ENCODE measurements at regions not wholly inside any gene's neighbourhood (a gene's known extent, or its start where the extent isn't known, plus 50 kb on each side); places are given as distances from the start of the nearest gene placed in this dataset.
A peak's percentile ranks its signal among the peaks of the same experiment; 100 is the strongest.
"Not testable (repeated sequence)": the region's sequence is repeated elsewhere in the genome, so short reads cannot be mapped to it uniquely, and the experiment has no call there.

- no peak for DNase-seq
- peaks cover 8% of the 10 kb centered on the region for H3K27me3 Mint-ChIP-seq
- H3K9me3 Mint-ChIP-seq, result peaks cover 0 to 15% of the 10 kb centered on the region in 2 donors
- H3K27ac Mint-ChIP-seq, result no peak overlapping the region
- H3K4me1 Mint-ChIP-seq, result no peaks in the 10 kb centered on the region
- no peak for ATAC-seq
- no peak overlapping the region for H3K4me3 Mint-ChIP-seq
Observed at GRCh38 chr20:6698723-6699122, 68.8 kb upstream of the BMP2 start.

GRCh38 chr20:6698056-6698455, 69.4 kb upstream of the BMP2 start:
- ATAC-seq (no peak), DNase-seq (no peak)
- Mint-ChIP-seq H3K4me1 (no peaks in the 10 kb centered on the region), H3K27ac (no peak overlapping the region), H3K27me3 (peaks cover 8% of the 10 kb centered on the region), H3K9me3 (peaks cover 0 to 15% of the 10 kb centered on the region in 2 donors), H3K4me3 (no peak overlapping the region)

GRCh38 chr20:6697228-6697972, 70.1 kb upstream of the BMP2 start:
- DNase-seq (no peak), ATAC-seq (no peak)
- Mint-ChIP-seq H3K4me3 (no peak overlapping the region), H3K27ac (peak overlapping the region in 1 of 2 donors; percentile 72), H3K27me3 (peaks cover 8% of the 10 kb centered on the region), H3K4me1 (no peaks in the 10 kb centered on the region), H3K9me3 (peaks cover 0 to 15% of the 10 kb centered on the region in 2 donors)

GRCh38 chr20:6696001-6696400, 71.5 kb upstream of the BMP2 start:
- DNase-seq, result no peak
- no peak overlapping the region for H3K4me3 Mint-ChIP-seq
- peaks cover 0 to 28% of the 10 kb centered on the region in 2 donors for H3K9me3 Mint-ChIP-seq
- no peak overlapping the region for H3K27ac Mint-ChIP-seq
- no peak for ATAC-seq
- H3K27me3 Mint-ChIP-seq, result peaks cover 7% of the 10 kb centered on the region
- H3K4me1 Mint-ChIP-seq, result no peaks in the 10 kb centered on the region

- not testable (repeated sequence) for H3K4me3 Mint-ChIP-seq, DNase-seq, H3K27ac Mint-ChIP-seq, ATAC-seq, H3K27me3 Mint-ChIP-seq, H3K4me1 Mint-ChIP-seq
- H3K9me3 Mint-ChIP-seq, result peaks cover 0 to 31% of the 10 kb centered on the region in 2 donors
Observed at GRCh38 chr20:6693808-6694198, 73.7 kb upstream of the BMP2 start.

- Mint-ChIP-seq H3K27ac (no peak overlapping the region), H3K9me3 (peaks cover 0 to 32% of the 10 kb centered on the region in 2 donors), H3K4me1 (no peaks in the 10 kb centered on the region), H3K4me3 (no peak overlapping the region), H3K27me3 (no peaks in the 10 kb centered on the region)
- DNase-seq (no peak), ATAC-seq (no peak)
Observed at GRCh38 chr20:6693178-6693807, 74.2 kb upstream of the BMP2 start.

GRCh38 chr20:6692566-6693173, 74.8 kb upstream of the BMP2 start:
- DNase-seq, result no peak
- peaks cover 0 to 38% of the 10 kb centered on the region in 2 donors for H3K9me3 Mint-ChIP-seq
- no peak for ATAC-seq
- no peaks in the 10 kb centered on the region for H3K27me3 Mint-ChIP-seq
- H3K4me3 Mint-ChIP-seq, result no peak overlapping the region
- H3K27ac Mint-ChIP-seq, result no peak overlapping the region
- H3K4me1 Mint-ChIP-seq, result no peaks in the 10 kb centered on the region

GRCh38 chr20:6691516-6691915, 76.0 kb upstream of the BMP2 start:
- no peak overlapping the region for H3K27ac Mint-ChIP-seq
- H3K27me3 Mint-ChIP-seq, result no peaks in the 10 kb centered on the region
- no peak overlapping the region for H3K4me3 Mint-ChIP-seq
- ATAC-seq (no peak), DNase-seq (no peak)
- no peaks in the 10 kb centered on the region for H3K4me1 Mint-ChIP-seq
- peaks cover 0 to 34% of the 10 kb centered on the region in 2 donors for H3K9me3 Mint-ChIP-seq

- no peak overlapping the region for H3K4me3 Mint-ChIP-seq
- H3K27me3 Mint-ChIP-seq, result no peaks in the 10 kb centered on the region
- ATAC-seq (no peak), DNase-seq (no peak)
- no peaks in the 10 kb centered on the region for H3K4me1 Mint-ChIP-seq
- no peak overlapping the region for H3K27ac Mint-ChIP-seq
- H3K9me3 Mint-ChIP-seq, result peaks cover 0 to 24% of the 10 kb centered on the region in 2 donors
Observed at GRCh38 chr20:6689339-6689973, 78.0 kb upstream of the BMP2 start.

GRCh38 chr20:6686171-6686570, 81.3 kb upstream of the BMP2 start:
- no peak overlapping the region for H3K27ac Mint-ChIP-seq
- H3K9me3 Mint-ChIP-seq, result peaks cover 3 to 13% of the 10 kb centered on the region in 2 donors
- DNase-seq (no peak), ATAC-seq (no peak)
- H3K4me3 Mint-ChIP-seq, result no peak overlapping the region
- no peaks in the 10 kb centered on the region for H3K27me3 Mint-ChIP-seq
- no peaks in the 10 kb centered on the region for H3K4me1 Mint-ChIP-seq

GRCh38 chr20:6685626-6686025, 81.9 kb upstream of the BMP2 start:
- Mint-ChIP-seq H3K27me3 (no peaks in the 10 kb centered on the region), H3K4me3 (no peak overlapping the region), H3K27ac (no peak overlapping the region), H3K4me1 (no peaks in the 10 kb centered on the region), H3K9me3 (peaks cover 4 to 9% of the 10 kb centered on the region in 2 donors)
- ATAC-seq (no peak), DNase-seq (no peak)

- DNase-seq (no peak), ATAC-seq (no peak)
- Mint-ChIP-seq H3K27me3 (no peaks in the 10 kb centered on the region), H3K9me3 (peaks cover 4 to 13% of the 10 kb centered on the region in 2 donors), H3K4me3 (no peak overlapping the region), H3K27ac (no peak overlapping the region), H3K4me1 (no peaks in the 10 kb centered on the region)
Observed at GRCh38 chr20:6685181-6685582, 82.3 kb upstream of the BMP2 start.

- no peak overlapping the region for H3K27ac Mint-ChIP-seq
- no peak for DNase-seq
Observed at GRCh38 chr20:6683021-6683977, 84.2 kb upstream of the BMP2 start.

GRCh38 chr20:6680854-6681253, 86.6 kb upstream of the BMP2 start:
- no peak for DNase-seq
- ATAC-seq, result no peak
- H3K4me1 Mint-ChIP-seq, result no peaks in the 10 kb centered on the region
- H3K4me3 Mint-ChIP-seq, result no peak overlapping the region
- peaks cover 8 to 11% of the 10 kb centered on the region in 2 donors for H3K9me3 Mint-ChIP-seq
- H3K27me3 Mint-ChIP-seq, result no peaks in the 10 kb centered on the region
- H3K27ac Mint-ChIP-seq, result no peak overlapping the region

More at GRCh38 chr20:6683021-6683977, 84.2 kb upstream of the BMP2 start:
- ATAC-seq, result no peak
- no peaks in the 10 kb centered on the region for H3K27me3 Mint-ChIP-seq
- H3K9me3 Mint-ChIP-seq, result peaks cover 8 to 19% of the 10 kb centered on the region in 2 donors
- H3K4me1 Mint-ChIP-seq, result no peaks in the 10 kb centered on the region
- H3K4me3 Mint-ChIP-seq, result no peak overlapping the region

- H3K27ac Mint-ChIP-seq, result no peak overlapping the region
- DNase-seq (no peak), ATAC-seq (no peak)
- H3K4me3 Mint-ChIP-seq, result no peak overlapping the region
- H3K4me1 Mint-ChIP-seq, result no peaks in the 10 kb centered on the region
- H3K9me3 Mint-ChIP-seq, result peaks cover 11 to 12% of the 10 kb centered on the region in 2 donors
- H3K27me3 Mint-ChIP-seq, result no peaks in the 10 kb centered on the region
Observed at GRCh38 chr20:6680441-6680840, 87.0 kb upstream of the BMP2 start.

Data from stimulated activated naive CD8-positive, alpha-beta T cell treated with anti-CD3 and anti-CD28 coated beads, Interleukin-15, amount 100 ng/mL, for 72 hours (primary cell).